ENCODE measurements at regions not wholly inside any gene's neighbourhood (a gene's known extent, or its start where the extent isn't known, plus 50 kb on each side); places are given as distances from the start of the nearest gene placed in this dataset.

DNA sequence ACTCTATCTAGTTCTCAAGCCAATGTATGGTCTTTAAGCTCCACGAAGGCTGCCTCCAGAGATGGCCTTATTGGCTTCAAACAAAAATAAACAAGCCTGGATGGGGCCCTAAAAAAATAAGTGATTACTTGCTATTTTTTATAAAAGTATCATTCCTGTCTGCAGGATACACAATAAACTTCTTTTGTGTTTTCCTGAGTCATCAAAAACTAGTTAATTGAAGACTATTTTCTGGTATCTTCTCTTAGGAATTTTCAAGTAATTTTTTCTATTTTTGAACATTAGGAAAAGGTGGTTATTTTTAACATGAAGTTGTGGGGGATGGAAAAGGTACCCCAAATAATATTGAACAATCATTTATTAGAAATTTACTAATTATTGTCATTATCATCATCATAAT lies 213.1 kb upstream of the DYNLRB2 start:
- Mint-ChIP-seq H3K9me3 (no peaks in the 10 kb centered on the region), H3K27ac (no peak overlapping the region), H3K4me1 (peaks cover 16 to 17% of the 10 kb centered on the region in 2 experiments), H3K36me3 (ENCODE audit: insufficient read depth in 1 of 3, low read depth in 3 of 3) (no peaks in the 10 kb centered on the region), H3K27me3 (ENCODE audit: low read depth) (peaks cover 10% of the 10 kb centered on the region; the same call in 1 of the 2 replicates), H3K4me3 (no peak overlapping the region)
- H3K18ac ChIP-seq (ENCODE audit: insufficient read length, low read depth, low read length): no peak overlapping the region
- no peaks in the 10 kb centered on the region for H3K79me2 ChIP-seq (ENCODE audit: insufficient read depth, low read length)
- TF ChIP-seq, protein P1, sequence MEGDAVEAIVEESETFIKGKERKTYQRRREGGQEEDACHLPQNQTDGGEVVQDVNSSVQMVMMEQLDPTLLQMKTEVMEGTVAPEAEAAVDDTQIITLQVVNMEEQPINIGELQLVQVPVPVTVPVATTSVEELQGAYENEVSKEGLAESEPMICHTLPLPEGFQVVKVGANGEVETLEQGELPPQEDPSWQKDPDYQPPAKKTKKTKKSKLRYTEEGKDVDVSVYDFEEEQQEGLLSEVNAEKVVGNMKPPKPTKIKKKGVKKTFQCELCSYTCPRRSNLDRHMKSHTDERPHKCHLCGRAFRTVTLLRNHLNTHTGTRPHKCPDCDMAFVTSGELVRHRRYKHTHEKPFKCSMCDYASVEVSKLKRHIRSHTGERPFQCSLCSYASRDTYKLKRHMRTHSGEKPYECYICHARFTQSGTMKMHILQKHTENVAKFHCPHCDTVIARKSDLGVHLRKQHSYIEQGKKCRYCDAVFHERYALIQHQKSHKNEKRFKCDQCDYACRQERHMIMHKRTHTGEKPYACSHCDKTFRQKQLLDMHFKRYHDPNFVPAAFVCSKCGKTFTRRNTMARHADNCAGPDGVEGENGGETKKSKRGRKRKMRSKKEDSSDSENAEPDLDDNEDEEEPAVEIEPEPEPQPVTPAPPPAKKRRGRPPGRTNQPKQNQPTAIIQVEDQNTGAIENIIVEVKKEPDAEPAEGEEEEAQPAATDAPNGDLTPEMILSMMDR (conservative IDR thresholded peaks at IDR 0.05): no peak
- H3K23ac ChIP-seq (ENCODE audit: insufficient read length, low read depth, low read length): no peak overlapping the region
- peaks cover 4% of the 10 kb centered on the region for H3K4me1 ChIP-seq (ENCODE audit: insufficient read depth, low read length)
- no peak overlapping the region for H2BK15ac ChIP-seq (ENCODE audit: low read depth, low read length)
- H3K14ac ChIP-seq (ENCODE audit: insufficient read depth, low read length): no peak overlapping the region
- H3K23me2 ChIP-seq (ENCODE audit: insufficient read length, low read depth, low read length, poor library complexity, severe bottlenecking): no peaks in the 10 kb centered on the region
- H2AFZ ChIP-seq (ENCODE audit: low read length): no peak overlapping the region
- H3K27me3 ChIP-seq (ENCODE audit: insufficient read depth, low read length): no peaks in the 10 kb centered on the region
- H3K9ac ChIP-seq (ENCODE audit: extremely low read depth, insufficient read length, low read length): no peak overlapping the region
- no peak overlapping the region for H2BK5ac ChIP-seq (ENCODE audit: insufficient read length, low read length)
- H3K4ac ChIP-seq (ENCODE audit: low read depth, low read length): no peak overlapping the region
- H3T11ph ChIP-seq (ENCODE audit: low read length): no peak overlapping the region
- H4K91ac ChIP-seq (ENCODE audit: insufficient read length, low read depth, low read length): no peak overlapping the region
- H3K9me3 ChIP-seq (ENCODE audit: control insufficient read depth, low read depth, low read length): no peaks in the 10 kb centered on the region
- no peaks in the 10 kb centered on the region for H3K79me1 ChIP-seq (ENCODE audit: insufficient read depth, low read depth, low read length, poor library complexity, severe bottlenecking)
- H3K4me2 ChIP-seq (ENCODE audit: insufficient read depth, insufficient read length, low read length): no peak overlapping the region
- H3K56ac ChIP-seq (ENCODE audit: insufficient read length, low read depth, low read length): no peak overlapping the region
- no peak overlapping the region for H2BK12ac ChIP-seq (ENCODE audit: insufficient read length, low read depth, low read length)
- no peak overlapping the region for H3K27ac ChIP-seq (ENCODE audit: insufficient read length, low read depth, low read length)
- no peak overlapping the region for H2AK5ac ChIP-seq (ENCODE audit: insufficient read length, low read length)
- H4K8ac ChIP-seq (replicated peaks; ENCODE audit: insufficient read length, low read depth, low read length): no peak overlapping the region
- H2BK120ac ChIP-seq (ENCODE audit: low read depth, low read length, poor library complexity, severe bottlenecking): no peak overlapping the region
- no peak overlapping the region for H4K5ac ChIP-seq (ENCODE audit: insufficient read length, low read depth, low read length)
- H2BK20ac ChIP-seq (ENCODE audit: low read depth, low read length, poor library complexity, severe bottlenecking): no peak overlapping the region
- H4K20me1 ChIP-seq (ENCODE audit: control insufficient read depth, insufficient read depth, insufficient read length): no peaks in the 10 kb centered on the region
- no peak for DNase-seq
- WGBS (ENCODE audit: extremely low coverage, insufficient read length, low lambda C conversion rate): no CpG with 5 or more reads among the region's 1 CpG

Measured in H9 (cell line).